ENCODE measurements at regions not wholly inside any gene's neighbourhood (a gene's known extent, or its start where the extent isn't known, plus 50 kb on each side); places are given as distances from the start of the nearest gene placed in this dataset.

DNA sequence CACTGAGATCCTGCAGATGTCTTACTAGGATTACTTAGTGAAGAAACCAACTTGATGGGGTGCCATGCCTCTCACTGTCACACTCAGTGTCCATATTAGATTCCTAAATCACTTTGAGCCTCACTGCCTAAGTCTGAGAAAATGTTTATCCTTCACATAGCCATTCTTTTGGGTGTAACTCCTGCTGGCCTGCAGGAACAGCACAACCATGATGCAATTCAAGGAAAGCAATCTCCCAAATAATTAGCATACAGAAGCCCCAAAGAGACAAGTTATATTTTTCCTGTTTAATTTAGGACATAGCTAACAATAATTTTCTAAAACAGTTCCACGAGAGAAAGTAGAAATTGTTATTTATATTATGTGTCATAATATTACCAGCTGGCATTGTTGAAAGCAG lies 655.5 kb downstream of the KCNA4 start:
- TF ChIP-seq, protein P1, sequence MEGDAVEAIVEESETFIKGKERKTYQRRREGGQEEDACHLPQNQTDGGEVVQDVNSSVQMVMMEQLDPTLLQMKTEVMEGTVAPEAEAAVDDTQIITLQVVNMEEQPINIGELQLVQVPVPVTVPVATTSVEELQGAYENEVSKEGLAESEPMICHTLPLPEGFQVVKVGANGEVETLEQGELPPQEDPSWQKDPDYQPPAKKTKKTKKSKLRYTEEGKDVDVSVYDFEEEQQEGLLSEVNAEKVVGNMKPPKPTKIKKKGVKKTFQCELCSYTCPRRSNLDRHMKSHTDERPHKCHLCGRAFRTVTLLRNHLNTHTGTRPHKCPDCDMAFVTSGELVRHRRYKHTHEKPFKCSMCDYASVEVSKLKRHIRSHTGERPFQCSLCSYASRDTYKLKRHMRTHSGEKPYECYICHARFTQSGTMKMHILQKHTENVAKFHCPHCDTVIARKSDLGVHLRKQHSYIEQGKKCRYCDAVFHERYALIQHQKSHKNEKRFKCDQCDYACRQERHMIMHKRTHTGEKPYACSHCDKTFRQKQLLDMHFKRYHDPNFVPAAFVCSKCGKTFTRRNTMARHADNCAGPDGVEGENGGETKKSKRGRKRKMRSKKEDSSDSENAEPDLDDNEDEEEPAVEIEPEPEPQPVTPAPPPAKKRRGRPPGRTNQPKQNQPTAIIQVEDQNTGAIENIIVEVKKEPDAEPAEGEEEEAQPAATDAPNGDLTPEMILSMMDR (conservative IDR thresholded peaks at IDR 0.05; ENCODE audit: low read length): no peak
- TF ChIP-seq EZH2phosphoT487 (IDR thresholded peaks at IDR 0.05; ENCODE audit: borderline replicate concordance): no peak

All from Loucy (cell line).